Left lung (tissue), 4 donors: ENCODE measurements at regions not wholly inside any gene's neighbourhood (a gene's known extent, or its start where the extent isn't known, plus 50 kb on each side); places are given as distances from the start of the nearest gene placed in this dataset.
A peak's percentile ranks its signal among the peaks of the same experiment; 100 is the strongest.
"Not testable (repeated sequence)": the region's sequence is repeated elsewhere in the genome, so short reads cannot be mapped to it uniquely, and the experiment has no call there.

Source experiments
- ATAC-seq: fragments of 200-7000 bp; cut with Tn5 transposase; one replicate; pipeline ENCODE4 v1.9.1; 2020; ENCODE audit warnings: moderate library complexity
- DNase-seq, 4 donors: peaks; one replicate each; pipeline ENCODE4 v3.0.0-alpha.2; 2013 to 2020
- H3K27ac ChIP-seq, 2 donors: fragments of 200-600 bp; sonication (generic) in 1 of 2; one replicate each; pipeline versions ENCODE4 v1.5.0 to v1.8.0; 2020 to 2021
- H3K27me3 ChIP-seq, 2 donors: fragments of 200-600 bp; sonication (generic) in 1 of 2; one replicate each; pipeline versions ENCODE4 v1.5.0 to v1.8.0; 2020 to 2021
- H3K36me3 ChIP-seq, 2 donors: fragments of 200-600 bp; sonication (generic) in 1 of 2; one replicate each; pipeline versions ENCODE4 v1.5.0 to v1.8.0; 2020 to 2021
- H3K4me1 ChIP-seq, 2 donors: fragments of 200-600 bp; one replicate each; pipeline ENCODE4 v1.8.0; 2021
- H3K4me3 ChIP-seq, 2 donors: fragments of 200-600 bp; sonication (generic) in 1 of 2; one replicate each; pipeline versions ENCODE4 v1.5.0 to v1.8.0; 2020 to 2021; ENCODE audit warnings: mild to moderate bottlenecking in 1 of 2
- H3K9me3 ChIP-seq, 2 donors: fragments of 200-600 bp; sonication (generic) in 1 of 2; one replicate each; pipeline versions ENCODE4 v1.5.0 to v1.8.0; 2020 to 2021
- intact Hi-C, 2 donors: fragments of 100-400 bp; cut with DNase I; formaldehyde crosslinking; loops; one replicate each; pipeline versions ENCODE4 v1.11.2 to v1.14.2; 2022
- TF ChIP-seq, protein P1 (sequence below), 2 donors: fragments of 200-600 bp; sonication (generic) in 1 of 2; IDR thresholded peaks; one replicate each; pipeline versions ENCODE4 v1.5.0 to v1.8.0; 2021; ENCODE audit warnings: antibody characterized with exemption in 2 of 2
- donor health status: DM: no; HTN: yes; CAD: no.
- donor health status: DM: no; HTN: no; CAD: no.

DNA sequence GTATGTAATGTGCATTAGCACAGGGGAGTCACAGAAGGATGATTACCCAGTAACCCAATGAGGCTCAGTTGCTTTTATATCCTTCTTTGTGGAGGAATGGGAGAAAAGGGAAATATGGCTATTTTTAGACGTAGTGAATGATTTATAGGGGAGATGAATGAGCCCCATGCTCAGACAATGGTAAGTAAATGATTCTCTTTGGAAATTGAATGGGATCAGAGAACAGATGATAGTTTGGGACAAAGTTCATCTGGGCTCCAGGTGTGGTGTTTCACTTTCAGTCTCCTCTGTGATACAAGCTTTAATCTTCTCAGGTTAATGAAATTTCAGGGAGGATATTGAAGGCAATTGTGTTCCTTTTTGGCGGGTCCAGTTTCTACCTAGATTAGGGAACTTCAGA, 63.0 kb upstream of the MPP7 start:
- Histone ChIP-seq H3K36me3 (no peaks in the 10 kb centered on the region), H3K27me3 (no peaks in the 10 kb centered on the region), H3K9me3 (no peaks in the 10 kb centered on the region), H3K4me3 (no peak overlapping the region), H3K4me1 (peaks cover 18 to 22% of the 10 kb centered on the region in 2 donors), H3K27ac (no peak overlapping the region)
- DNase-seq (no peak), ATAC-seq (no peak)
- TF ChIP-seq, protein P1, sequence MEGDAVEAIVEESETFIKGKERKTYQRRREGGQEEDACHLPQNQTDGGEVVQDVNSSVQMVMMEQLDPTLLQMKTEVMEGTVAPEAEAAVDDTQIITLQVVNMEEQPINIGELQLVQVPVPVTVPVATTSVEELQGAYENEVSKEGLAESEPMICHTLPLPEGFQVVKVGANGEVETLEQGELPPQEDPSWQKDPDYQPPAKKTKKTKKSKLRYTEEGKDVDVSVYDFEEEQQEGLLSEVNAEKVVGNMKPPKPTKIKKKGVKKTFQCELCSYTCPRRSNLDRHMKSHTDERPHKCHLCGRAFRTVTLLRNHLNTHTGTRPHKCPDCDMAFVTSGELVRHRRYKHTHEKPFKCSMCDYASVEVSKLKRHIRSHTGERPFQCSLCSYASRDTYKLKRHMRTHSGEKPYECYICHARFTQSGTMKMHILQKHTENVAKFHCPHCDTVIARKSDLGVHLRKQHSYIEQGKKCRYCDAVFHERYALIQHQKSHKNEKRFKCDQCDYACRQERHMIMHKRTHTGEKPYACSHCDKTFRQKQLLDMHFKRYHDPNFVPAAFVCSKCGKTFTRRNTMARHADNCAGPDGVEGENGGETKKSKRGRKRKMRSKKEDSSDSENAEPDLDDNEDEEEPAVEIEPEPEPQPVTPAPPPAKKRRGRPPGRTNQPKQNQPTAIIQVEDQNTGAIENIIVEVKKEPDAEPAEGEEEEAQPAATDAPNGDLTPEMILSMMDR (IDR thresholded peaks at IDR 0.05) = no peak
- intact Hi-C loops = no loop called here

DNA sequence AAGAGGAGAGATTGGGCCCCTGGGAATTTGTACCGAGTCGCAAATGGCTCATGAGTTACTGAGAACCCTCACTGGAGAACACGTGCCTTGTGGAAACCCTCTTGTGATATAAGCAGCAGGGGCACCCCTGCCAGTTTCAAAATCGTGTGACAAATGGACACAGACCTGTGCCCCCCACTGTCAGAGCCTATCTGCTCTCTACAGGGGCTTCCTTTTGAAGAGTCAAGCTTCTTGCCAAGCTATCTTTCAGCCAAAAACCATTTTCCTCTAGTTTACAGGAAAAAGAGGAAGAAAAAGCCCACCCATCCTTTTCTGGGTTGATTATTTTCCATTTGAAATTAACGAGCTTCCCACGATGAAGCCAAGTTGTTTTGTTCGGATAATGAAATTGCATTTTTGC, 64.1 kb upstream of the MPP7 start:
- Histone ChIP-seq H3K27ac (peak overlapping the region in 1 of 2 donors; percentile 82), H3K4me1 (peaks cover 18 to 22% of the 10 kb centered on the region in 2 donors), H3K9me3 (peaks cover 0 to 3% of the 10 kb centered on the region in 2 donors), H3K4me3 (no peak overlapping the region), H3K27me3 (no peaks in the 10 kb centered on the region), H3K36me3 (no peaks in the 10 kb centered on the region)
- no peak for ATAC-seq
- no peak for DNase-seq
- intact Hi-C loops = no loop called here
- TF ChIP-seq, protein P1 (IDR thresholded peaks at IDR 0.05) = no peak

DNA sequence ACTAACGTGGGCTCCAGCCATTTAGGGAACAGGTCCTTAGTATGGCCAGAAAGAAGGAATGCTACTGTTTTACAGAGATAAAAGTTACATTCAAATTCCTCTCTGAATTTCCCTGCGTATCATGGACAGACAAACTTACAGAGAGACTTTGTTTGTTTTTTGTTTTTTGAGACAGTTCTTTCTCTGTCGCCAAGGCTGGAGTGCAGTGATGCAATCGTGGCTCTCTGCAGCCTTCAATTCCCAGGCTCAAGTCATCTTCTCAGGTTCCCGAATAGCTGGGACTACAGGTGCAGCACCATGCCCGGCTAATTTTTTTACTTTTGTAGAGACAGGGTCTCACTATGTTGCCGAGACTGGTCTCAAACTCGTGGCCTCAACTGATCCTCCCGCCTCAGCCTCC, 64.5 kb upstream of the MPP7 start:
- Histone ChIP-seq H3K4me1 (peaks cover 18 to 22% of the 10 kb centered on the region in 2 donors), H3K36me3 (no peaks in the 10 kb centered on the region), H3K27ac (peak overlapping the region; percentile 77 to 82), H3K27me3 (no peaks in the 10 kb centered on the region), H3K4me3 (no peak overlapping the region), H3K9me3 (peaks cover 0 to 3% of the 10 kb centered on the region in 2 donors)
- intact Hi-C loops = no loop called here
- TF ChIP-seq, protein P1 (IDR thresholded peaks at IDR 0.05) = no peak
- DNase-seq (no peak), ATAC-seq (no peak)

DNA sequence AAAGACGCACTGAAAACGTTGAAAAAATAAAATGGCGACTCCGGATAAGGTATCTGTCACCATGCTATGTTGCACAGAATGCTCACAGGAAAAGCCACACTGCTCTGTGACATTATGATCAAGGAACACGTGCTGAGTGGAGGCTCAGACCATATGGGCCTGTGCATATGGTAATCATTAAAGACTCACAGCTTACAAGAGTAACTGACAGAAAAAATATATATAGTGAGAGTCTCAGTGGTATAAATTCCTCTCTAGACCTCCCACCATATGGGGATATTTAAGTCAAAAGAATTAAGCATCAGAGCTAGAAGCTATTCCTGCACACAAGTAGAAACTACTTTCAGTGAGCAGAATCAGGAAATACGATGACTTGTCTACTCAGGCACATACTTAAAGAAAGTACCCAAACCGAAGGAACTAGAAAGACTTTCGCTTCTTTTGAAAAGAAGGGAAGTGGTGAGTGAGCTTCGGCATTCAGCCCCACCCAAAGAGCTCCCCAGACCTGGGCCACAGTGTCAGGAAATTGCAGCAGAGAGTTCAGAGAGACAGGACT, 65.1 kb upstream of the MPP7 start:
- intact Hi-C loops = no loop called here
- Histone ChIP-seq H3K4me1 (peaks cover 18 to 22% of the 10 kb centered on the region in 2 donors), H3K4me3 (no peak overlapping the region), H3K36me3 (no peaks in the 10 kb centered on the region), H3K27me3 (no peaks in the 10 kb centered on the region), H3K9me3 (peaks cover 0 to 3% of the 10 kb centered on the region in 2 donors), H3K27ac (peak overlapping the region; percentile 77 to 82)
- TF ChIP-seq, protein P1 (IDR thresholded peaks at IDR 0.05) = no peak
- peak in 1 of 4 donors; percentile 74 for DNase-seq
- ATAC-seq = peak; percentile 93

DNA sequence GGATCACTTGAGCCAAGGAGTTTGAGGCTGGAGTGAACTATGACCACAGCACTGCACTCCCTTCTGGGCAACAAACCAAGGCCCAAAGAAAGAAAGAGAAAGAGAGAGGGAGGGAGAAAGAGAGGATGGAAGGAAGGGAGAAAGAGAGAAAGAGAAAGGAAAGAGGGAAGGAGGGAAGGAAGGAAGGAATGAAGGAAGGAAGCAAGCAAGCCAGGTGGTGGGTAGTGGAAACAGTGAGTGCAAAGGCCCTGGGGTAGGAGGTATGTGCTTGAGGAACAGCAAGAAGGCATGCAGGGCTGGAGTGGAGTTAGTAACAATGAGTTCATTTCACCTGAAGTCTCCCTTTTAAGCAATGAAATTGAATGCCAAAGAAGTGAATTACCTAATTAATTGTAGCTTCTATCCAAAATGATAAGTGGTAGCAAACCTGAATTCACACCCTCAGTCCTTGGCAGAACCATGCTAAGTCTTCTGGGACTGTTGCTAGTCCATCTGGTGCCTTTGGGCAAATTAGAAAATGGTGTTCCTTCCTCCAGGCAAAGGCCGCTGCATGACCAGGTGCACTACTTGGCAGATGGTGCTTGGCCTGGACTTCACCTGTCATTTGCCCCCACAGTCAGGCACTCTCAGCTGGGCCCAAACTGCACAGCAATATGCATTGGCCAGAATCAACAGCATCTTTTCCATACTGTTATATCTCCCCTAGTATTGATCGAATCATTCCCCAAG, 67.4 kb upstream of the MPP7 start:
- intact Hi-C loops = no loop called here
- ATAC-seq (no peak), DNase-seq (no peak)
- Histone ChIP-seq H3K36me3 (no peaks in the 10 kb centered on the region), H3K4me3 (no peak overlapping the region), H3K27me3 (no peaks in the 10 kb centered on the region), H3K9me3 (peaks cover 0 to 3% of the 10 kb centered on the region in 2 donors), H3K4me1 (peaks cover 18 to 24% of the 10 kb centered on the region in 2 donors), H3K27ac (no peak overlapping the region)
- TF ChIP-seq, protein P1 (IDR thresholded peaks at IDR 0.05) = no peak

DNA sequence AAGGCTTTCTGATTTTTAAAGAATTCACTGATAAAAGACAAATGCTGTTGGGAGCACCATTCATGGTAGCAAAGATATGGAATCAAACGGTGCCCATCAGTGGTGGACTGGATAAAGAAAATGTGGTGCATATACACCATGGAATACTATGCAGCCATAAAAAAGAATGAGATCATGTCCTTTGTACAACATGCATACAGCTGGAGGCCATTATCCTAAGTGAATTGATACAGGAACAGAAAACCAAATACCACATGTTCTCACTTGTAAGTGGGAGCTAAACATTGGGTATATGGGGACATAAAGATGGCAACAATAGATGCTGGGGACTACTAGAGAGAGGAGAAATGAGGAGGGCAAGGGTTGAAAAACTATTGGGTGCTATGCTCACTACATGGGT, 68.8 kb upstream of the MPP7 start:
- intact Hi-C loops, H3K4me3 ChIP-seq, H3K27ac ChIP-seq, DNase-seq, H3K36me3 ChIP-seq, H3K9me3 ChIP-seq, ATAC-seq, H3K27me3 ChIP-seq: not testable (repeated sequence)
- peaks cover 21 to 36% of the 10 kb centered on the region in 2 donors for H3K4me1 ChIP-seq
